Stimulated activated CD4-positive, alpha-beta T cell treated with anti-CD3 and anti-CD28 coated beads, Interleukin-1b, Interleukin-23, amount 100 ng/mL, for 1 hour (primary cell): ENCODE measurements at regions not wholly inside any gene's neighbourhood (a gene's known extent, or its start where the extent isn't known, plus 50 kb on each side); places are given as distances from the start of the nearest gene placed in this dataset.

Experiments used
- DNase-seq, 2 donors: peaks; one replicate each; pipeline ENCODE4 v3.0.0-alpha.2; 2020; ENCODE audit warnings: low read depth in 2 of 2

DNA sequence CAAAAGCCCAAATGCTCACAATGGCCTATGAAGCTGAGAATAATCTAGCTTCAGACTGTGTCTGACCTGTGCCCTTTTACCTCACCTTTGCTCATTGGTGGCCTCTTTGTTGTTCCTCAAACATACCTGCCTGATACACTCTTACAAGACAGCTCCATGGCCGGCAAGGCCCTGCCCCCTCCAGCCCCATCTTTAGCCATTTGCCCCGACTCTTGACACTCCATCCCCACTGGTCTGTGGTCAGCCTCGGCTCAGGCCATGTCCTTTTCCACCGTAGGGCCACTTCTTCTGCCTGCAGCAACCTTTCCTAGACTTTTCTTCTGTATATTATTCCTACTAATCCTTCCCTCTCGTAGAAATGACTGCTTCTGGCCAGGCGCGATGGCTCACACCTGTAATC is 265.2 kb downstream of the RPS24 start:
- no peak for DNase-seq

DNA sequence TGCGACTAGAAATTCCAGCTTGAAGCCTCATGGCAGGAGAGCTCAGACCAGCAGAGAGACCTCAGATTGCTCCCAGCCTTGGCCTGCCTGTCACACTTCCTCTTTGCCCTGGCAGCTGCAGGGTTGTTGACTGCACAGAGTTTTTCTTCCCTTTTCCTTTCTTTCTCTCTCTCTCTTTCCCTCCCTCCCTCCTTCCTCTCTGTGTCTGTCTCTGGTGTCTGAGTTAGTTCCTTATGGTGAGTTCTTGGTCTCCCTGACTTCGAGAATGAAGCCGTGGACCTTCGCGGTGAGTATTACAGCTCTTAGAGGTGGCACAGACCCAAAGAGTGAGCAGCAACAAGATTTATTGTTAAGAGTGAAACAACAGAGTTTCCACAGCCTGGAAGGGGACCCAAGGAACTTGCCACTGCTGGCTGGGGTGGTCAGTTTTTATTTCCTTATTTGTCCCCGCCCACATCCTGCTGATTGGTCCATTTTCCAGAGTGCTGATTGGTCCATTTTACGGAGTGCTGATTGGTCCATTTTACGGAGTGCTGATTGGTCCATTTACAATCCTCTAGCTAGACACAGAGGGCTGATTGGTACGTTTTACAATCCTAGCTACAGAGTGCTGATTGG is 266.3 kb downstream of the RPS24 start:
- DNase-seq: no peak

DNA sequence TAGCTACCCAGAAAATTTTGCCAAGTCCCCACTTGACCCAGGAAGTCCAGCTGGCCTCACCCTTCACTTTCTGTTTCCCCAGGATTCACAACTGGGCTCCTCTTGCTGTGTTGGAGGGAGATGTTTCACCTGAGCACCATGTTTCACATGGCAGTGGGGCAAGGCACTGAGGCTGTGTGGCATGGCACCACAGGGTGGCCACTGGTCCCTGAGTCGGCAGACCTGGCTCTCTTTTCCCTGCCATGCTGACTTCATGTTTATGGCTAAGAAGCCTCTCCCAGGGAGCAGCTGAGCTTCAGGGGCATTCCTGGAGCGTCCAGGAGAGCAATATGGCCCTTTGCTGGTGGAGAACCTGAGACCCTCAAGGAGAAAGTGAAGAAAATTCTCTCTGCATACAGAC is 266.9 kb downstream of the RPS24 start:
- DNase-seq: no peak

DNA sequence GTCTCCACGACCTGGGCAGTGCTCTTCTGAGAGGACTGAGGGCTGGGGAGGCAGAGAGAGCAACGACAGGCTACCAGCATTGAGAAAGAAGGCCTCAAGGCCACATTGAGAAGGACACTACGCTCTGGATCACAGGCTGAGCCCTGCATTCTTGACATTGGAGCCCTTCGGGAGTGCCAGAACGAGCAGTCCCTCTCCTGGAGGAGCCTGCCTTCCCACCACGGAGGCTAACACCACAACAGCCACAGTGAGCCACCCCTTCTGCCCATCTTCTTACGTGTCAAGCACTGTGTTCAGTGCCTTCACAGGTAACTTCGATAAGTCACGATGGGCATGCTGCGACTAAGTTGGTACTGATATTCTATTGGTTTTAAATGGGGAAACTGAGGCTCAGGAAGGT is 267.8 kb downstream of the RPS24 start:
- DNase-seq: no peak

DNA sequence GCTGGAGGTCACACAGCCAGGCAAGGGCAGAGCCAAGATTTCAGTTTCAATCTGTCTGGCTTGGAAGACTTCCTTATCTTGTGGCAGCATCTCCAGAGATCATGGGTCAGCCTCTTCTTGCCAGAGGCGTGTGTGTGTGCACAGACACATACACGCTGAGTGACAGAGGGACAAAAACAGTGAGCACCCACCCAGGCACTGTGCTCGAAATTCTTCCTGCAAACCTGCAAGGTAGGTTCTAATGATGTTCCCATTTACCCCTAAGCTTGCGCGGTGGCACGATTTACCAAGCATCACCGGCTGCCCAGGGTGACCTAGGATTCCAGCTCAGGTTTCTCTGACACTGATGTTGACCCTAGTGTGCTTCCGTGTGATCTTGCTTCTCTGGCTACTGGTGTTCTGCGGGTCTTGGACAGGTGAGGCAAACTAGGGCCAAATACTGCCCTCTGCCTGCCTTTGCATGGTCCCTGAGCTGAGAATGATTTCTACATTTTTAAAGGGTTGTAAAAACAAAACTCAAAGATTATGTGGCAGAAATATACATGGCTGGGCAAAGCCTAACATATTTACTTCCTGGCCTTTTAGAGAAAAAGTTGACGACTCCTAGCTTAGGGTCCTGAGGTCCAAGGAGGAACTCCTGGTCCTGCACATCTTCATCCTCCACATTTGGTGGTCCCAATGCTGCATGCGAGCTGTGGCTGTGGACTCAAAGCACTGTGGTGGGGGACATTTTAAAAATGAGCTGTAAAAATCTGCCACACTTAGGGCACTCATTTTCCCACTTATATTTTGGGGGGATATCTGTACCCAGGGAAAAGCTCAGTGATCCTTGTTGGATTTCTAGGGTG is 268.5 kb downstream of the RPS24 start:
- DNase-seq: no peak

DNA sequence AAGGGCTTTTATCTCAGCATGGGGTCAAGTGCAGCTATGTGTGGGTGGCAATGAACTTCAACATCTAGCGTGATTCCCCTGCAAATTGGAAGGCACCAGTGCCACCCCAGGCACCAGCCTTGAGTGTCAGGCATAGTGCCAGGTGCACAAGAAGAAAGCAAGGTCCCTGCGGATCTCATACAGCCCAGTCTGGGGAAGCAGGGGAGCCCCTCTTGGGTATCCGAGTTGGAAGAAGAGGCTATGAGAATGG is 269.0 kb downstream of the RPS24 start:
- no peak for DNase-seq

DNA sequence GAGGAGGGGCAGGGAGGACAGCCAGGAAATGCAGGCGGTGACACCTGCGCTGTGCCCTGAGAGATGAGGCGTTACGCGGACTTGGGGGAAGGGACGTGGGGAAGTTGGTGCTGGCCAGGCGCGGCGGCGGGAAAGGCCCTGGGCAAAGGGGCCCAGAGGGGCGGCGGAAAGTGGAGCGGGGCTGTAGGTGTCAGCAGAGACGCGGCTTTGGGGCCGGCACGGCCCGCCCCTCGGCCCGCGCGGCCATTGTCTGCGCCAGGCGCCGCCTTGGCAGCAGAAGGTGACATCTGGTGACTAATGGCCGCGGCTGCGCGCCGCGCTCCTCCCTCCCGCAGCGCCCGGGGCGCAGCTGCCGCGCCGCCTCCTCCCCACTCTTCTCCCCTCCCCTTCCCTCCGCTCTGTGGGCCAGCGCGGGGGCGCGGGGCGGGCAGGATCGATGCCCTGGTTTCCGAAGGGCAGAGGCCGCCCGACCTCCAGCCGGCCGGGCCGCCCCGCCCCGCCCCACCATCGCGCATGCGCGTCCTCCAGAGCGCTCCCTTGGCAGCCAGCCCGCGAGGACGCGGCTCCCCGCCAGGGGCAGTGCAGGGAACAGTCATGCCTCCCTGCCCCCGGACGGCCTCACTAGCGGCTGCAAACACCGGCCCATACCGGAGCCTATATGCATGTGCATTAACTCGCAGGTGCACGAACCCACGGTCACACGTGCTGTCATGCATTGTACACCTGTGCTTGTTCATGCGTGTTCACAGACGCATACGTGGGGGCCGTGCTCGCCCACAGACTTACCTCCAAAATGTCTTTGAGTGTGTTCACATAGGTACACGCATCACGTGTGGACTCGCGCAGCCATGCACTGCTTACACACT is 269.6 kb downstream of the RPS24 start:
- DNase-seq: peak; percentile 94 to 95

DNA sequence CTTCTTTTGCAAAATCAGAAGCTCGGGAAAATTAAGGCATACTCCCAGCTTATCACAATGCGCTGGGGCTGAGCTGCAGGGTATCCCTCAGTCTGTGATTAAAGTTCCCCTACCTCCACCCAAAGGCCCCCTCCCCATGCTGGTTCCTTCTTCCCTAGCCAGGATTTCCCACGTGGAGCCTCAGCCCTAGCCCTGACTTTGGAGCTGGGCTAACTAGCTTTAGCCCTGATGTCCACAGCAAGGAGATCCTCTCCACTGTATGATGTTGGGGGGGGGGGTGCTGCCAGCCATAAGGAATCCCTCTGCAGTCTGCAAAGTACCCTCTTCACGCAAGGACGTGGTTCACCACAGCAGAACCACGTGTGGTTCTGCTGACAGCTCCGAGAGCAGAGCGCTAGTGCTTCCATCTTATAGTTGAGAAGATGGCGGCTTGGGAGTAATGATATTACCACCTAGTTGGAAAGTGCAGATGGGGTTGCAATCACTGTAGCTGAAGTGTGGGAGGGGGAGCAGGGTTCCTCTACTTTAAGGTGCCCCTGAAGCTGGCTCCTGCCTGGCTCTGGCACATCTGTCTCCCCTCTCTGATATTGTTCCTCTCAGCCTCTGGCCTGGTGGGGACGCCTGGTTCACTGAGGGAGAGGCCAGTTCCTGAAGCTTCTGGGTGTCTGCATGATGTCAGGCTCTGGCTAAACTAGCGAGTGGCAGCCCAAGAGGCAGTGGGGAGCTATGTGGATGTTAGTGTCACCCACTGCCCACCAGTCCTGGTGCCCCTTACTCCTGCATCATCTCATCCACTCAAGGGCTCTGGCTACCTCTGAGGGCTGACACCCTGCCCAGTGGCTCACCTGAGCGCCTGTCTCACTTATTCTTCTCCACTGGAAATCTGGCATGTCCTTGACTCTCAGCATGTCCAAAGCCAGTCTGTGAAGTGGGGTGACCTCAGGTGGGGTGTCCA is 270.7 kb downstream of the RPS24 start:
- no peak for DNase-seq

DNA sequence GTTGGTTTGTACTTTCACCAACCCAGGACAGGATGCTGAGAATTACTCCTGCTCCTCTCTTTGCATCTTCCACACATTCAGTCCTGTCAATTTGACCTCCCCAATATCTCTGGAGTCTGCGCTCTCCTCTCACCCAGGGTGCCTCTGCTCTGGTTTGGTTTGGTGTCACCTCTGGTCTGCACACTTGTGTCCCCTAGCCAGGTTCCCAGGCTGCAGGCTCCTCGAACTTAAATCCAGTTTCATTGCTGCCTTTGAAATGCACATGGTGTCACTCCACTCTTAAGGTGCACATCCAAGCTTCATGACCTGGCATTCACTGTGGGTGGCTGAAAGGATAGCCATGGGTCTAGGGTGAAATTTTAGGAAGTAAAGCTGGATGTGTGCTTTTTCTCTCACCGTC is 271.6 kb downstream of the RPS24 start:
- no peak for DNase-seq

DNA sequence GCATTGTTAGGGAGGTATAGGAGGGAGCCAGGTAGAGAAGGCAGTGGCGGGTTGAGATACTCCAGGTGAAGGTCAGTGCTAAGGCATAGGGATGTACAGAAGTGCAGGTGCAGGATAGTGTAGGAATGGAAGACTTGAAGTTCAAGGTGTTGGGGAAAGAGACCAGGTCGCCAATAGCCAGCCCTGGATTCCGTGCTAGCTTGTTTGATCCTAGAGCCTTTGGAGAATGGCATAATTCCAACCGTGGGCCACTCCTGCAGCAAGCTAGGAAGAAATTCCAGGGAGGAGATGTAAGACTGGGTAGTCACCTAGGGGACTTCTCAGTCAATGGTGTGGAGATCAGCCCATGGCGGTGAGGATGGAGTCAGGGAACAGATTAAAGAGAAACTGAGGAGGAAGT is 272.7 kb downstream of the RPS24 start:
- no peak for DNase-seq

DNA sequence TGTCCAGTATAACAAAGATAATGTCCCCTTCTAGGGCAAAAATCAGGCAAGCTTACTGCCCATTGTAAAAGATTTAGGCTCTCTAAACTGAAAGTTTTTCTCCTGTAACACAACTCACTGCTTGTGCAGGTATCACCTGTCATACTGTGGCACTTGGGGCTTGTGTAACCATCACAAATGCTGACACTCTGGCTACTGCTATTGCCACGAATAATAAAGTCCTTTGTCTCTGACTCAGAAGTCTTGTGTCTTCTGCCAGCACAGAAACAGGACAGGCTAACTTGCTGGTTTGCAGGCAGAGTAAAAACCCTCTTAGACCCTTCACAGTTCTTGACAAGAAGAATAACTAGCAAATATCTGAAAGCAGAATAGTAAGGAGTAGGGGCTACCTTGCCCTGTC is 273.9 kb downstream of the RPS24 start:
- DNase-seq: no peak

DNA sequence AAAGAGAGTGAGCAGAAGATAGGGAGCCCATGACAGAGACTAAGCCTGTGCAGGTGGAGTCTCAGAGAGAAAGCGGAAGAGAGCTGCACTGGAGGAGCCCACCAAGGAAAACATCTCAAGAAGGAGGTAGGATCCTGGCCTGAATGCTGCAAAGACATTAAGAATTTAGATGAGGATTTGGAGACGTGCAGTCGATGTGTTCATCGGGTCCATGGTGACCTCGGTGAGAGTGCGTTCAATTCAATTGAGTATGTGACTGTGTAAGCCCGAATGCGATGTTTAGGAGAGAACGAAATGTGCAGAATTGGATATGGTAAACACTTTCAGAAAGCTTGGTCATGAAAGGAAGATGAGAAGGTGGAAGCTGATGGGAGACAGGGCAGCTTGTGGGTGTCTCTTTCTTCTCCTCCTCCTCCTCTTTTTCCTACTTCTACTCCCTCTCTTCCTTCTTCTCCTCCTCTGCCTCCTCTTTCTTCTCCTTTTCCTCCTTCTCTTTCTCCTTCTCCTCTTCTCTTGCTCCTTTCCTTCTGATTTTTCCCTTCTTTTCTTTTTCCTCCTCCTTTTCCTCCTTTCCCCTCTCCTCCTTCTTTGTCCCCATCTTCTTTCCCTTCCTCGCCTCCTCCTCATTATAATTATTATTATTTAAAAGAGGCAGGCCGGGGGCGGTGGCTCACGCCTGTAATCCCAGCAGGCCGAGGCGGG is 276.0 kb downstream of the RPS24 start:
- no peak for DNase-seq

DNA sequence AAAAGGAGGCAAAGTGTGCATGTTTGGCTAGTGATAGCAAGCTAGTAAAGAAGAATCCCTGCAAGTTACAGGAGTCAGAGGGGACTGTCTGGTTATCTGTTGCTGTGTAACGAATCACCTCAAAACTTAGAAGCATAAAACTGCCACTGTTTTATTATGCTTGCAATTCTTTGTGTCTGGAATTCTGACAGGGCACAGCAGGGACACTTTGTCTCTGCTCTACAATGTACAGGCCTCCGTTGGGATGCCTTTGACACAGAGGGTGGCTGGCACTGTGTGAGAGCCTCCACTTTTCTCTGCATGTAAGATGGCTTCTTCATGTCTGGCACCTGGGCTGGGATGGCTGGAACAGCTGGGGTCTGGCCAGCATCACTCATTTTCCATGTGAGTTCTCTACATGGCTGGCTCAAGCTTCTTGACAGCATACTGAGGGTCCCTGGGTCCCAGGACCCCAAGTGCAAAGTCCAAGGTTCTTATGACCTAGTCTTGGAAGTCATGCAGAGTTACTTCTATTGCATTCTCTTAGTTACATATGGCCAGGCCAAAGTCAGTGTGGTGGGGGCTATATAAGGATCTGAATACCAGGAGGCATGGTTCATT is 276.9 kb downstream of the RPS24 start:
- DNase-seq: no peak

DNA sequence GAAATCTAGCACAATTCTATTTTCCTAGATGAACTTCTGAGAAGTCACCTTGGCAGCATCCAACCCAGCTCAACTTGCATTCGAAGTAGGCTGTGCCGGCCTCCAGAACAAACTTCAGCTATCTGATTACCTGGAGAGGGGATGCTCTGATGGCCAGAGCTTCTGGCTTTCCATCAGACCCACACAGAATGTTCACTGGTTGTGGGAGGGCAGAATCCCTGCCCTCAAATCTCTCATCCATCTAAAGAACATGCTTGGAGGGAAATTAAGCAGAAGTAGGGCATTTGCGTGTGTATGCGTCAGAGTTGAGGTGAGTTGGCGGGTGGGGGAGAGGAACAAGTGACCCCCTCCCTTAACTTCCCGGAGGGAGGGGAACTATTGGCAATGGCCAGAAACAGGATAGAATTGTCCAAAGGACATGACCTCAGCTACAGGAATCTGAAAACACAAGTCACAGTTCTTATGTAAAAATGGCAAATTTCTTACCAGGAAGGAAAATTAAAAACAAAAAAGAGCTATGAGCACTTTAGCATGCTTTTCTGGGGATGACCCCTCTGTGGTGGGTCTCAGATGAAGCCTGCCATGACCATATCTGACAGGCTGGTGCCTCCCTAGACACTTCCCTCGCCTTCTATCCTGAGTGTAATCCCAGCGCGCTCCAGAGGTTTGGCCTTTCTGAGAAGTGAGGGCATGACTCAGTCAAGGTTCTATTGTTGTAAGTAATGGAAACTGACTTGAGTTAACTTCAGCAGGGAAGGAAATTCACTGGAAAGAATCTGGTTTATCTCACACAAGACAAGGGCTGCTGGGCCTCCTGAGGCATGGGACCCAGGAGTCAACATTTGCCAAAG is 278.8 kb downstream of the RPS24 start:
- DNase-seq: no peak

DNA sequence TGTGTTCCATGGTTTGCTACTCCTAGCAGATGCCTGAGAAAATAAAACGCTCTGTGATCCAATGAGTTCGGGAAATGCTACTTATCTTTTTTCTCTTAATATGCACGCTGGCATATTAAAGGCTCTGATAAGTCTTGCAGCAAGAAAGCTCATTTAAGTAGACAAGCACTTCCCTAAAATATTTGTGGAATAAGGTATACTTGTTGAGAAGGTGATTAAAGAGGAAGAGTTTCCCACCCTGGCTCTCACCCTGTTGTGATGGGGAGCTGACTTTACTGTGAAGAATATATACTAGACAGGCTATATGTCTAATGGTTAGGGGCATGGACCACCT is 279.4 kb downstream of the RPS24 start:
- DNase-seq: no peak

DNA sequence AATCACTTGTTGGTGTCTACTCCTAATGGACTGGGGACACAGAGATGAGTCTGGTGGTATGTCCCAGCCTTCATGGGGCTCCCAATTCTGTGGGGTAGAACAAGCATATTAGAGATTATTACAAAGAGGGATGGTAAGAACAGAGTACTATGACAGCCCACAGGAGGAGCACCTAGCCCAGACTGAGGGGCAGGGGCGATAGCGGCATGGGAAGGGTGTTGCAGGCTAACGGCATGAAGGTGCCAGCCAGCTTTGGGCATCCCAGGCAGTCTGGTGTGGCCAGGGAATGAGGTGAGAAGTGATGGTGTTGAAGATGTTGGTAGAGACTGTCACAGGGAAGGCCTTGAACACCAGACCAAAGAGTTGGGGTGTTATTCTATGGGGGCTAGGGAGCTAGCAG is 280.0 kb downstream of the RPS24 start:
- no peak for DNase-seq

DNA sequence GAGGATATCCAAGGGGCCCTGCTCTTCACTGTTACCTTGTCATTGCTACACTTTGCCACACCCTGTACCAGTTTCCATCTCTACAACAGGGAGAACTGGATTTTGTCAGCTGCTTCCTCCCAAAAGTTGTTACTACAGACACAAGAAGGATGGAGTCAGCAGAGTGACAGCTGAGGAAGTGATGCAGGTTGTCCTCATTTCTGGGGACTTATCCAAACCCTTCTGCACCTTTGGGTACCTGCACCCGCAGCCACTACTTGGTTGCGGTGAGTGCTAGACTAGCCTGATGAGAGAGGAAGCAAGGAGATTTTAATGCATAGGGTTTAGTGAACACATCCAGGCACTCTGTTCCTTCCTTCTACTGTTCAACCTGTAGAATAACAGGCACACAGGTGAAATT is 281.0 kb downstream of the RPS24 start:
- no peak for DNase-seq

DNA sequence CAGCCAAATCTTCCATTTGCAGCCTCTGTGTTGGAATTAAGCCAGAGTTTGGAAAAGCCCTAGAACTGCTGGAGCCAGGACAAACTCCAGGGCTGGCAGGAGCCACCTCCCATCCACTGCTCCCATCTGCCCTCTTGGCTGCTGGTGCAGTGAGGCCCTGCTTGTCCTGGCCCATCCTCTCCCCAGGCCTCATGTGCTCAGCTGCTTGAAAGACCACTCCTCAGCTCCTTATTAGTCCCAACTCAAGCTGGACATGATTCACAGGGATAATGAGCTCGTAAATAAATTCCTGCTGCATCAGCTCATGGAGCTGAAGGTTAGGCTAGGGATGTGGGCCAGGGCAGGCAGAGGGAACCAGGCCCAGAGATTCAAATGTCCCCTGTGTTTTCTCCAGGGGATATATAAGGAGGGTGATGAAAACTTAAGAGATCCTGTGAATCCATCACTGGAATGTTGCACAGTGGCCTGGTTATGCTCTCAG is 282.8 kb downstream of the RPS24 start:
- DNase-seq: no peak

DNA sequence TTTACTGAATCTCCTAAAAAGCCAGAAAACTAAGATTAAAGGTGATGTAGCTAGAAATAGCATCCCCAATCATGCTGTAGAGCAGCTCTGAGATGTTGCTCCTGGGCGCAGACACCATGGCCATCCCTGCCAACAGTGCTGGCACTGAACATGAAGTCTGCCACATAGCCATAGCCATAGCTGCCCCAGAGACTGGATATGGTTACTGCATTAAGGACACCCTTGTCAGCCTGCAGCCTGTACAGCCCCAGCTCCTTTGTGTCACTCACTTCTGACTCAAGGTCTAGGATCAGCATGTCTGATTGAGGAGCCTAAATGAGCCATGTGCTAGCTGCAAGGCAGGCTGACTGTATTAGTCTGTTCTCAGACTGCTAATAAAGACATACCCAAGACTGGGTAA is 284.6 kb downstream of the RPS24 start:
- no peak for DNase-seq

DNA sequence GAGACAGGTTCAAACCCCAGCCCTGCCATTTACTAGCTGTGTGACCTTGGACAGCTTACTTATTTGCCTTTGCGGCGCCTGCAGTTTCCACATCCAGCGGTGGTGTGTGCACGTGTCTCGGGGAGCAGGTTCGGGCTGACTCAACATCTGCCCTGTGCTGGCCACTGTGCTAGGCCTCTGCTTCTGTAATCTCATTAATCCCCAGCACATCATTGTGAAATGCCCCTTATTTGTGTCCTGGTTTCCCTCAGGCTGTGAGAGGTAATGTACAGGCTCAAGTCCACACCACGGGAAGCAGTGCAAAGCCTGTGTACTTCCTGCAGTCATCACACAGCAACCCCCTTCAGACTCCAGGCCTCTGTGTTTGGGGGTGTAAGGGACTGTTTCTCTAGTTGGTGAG is 285.7 kb downstream of the RPS24 start:
- DNase-seq: no peak
